PFSK-1 (cell line): ENCODE measurements at regions not wholly inside any gene's neighbourhood (a gene's known extent, or its start where the extent isn't known, plus 50 kb on each side); places are given as distances from the start of the nearest gene placed in this dataset.

ENCODE experiments used
- FOXP2 ChIP-seq: optimal IDR thresholded peaks from 2 replicates; pipeline ENCODE3; 2011; ENCODE audit warnings: borderline replicate concordance, control low read depth, inconsistent platforms; ENCODE audit not compliant: insufficient read depth; ENCODE audit errors: extremely low read length, extremely low read depth
- POLR2AphosphoS5 ChIP-seq: IDR thresholded peaks from 2 replicates; pipeline ENCODE4 v1.6.1; 2012; ENCODE audit warnings: low read depth, mild to moderate bottlenecking, control low read depth, low read length, moderate library complexity
- SIN3A ChIP-seq: IDR thresholded peaks from 2 replicates; pipeline ENCODE4 v1.6.1; 2012; ENCODE audit warnings: mild to moderate bottlenecking, low read length, moderate library complexity, borderline replicate concordance; ENCODE audit not compliant: insufficient read depth
- TAF1 ChIP-seq: IDR thresholded peaks from 2 replicates; pipeline ENCODE4 v1.6.1; 2012; ENCODE audit warnings: low read length, control low read depth, borderline replicate concordance; ENCODE audit not compliant: insufficient read depth
- TF ChIP-seq, protein P1 (sequence below), 2 experiments: IDR thresholded peaks; 2 replicates each; pipeline versions ENCODE4 v1.6.1 to v1.8.0; 2011 to 2012; ENCODE audit warnings: low read depth in 2 of 2, low read length in 2 of 2, control low read depth in 1 of 2, inconsistent platforms in 1 of 2, mild to moderate bottlenecking in 1 of 2, moderate library complexity in 1 of 2; ENCODE audit not compliant: insufficient read depth in 1 of 2

DNA sequence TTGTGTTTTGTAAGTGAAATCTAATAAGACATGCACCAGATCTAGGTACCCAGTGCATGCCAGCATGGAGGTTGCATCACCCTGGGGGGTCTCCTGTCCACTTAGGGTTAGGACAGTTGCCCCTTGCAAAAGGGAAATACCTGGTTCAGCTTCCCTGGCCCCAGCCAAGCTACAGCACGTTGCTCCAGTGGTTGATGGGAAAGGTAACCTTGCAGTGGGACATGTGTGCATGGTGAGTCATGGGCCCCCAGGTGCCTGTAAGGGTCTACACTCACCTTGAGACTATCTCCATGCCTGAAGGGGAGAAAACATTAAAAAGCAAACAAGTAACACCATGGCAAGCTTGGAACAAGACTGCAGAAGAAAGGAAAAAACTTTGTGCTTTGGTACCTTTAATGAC is 143.9 kb downstream of the LSM5 start:
- no peak for TF ChIP-seq POLR2AphosphoS5
- TF ChIP-seq TAF1 = no peak
- TF ChIP-seq, protein P1, sequence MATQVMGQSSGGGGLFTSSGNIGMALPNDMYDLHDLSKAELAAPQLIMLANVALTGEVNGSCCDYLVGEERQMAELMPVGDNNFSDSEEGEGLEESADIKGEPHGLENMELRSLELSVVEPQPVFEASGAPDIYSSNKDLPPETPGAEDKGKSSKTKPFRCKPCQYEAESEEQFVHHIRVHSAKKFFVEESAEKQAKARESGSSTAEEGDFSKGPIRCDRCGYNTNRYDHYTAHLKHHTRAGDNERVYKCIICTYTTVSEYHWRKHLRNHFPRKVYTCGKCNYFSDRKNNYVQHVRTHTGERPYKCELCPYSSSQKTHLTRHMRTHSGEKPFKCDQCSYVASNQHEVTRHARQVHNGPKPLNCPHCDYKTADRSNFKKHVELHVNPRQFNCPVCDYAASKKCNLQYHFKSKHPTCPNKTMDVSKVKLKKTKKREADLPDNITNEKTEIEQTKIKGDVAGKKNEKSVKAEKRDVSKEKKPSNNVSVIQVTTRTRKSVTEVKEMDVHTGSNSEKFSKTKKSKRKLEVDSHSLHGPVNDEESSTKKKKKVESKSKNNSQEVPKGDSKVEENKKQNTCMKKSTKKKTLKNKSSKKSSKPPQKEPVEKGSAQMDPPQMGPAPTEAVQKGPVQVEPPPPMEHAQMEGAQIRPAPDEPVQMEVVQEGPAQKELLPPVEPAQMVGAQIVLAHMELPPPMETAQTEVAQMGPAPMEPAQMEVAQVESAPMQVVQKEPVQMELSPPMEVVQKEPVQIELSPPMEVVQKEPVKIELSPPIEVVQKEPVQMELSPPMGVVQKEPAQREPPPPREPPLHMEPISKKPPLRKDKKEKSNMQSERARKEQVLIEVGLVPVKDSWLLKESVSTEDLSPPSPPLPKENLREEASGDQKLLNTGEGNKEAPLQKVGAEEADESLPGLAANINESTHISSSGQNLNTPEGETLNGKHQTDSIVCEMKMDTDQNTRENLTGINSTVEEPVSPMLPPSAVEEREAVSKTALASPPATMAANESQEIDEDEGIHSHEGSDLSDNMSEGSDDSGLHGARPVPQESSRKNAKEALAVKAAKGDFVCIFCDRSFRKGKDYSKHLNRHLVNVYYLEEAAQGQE (IDR thresholded peaks at IDR 0.05; ENCODE audit: insufficient read depth in 1 of 2, low read depth in 2 of 2, low read length in 2 of 2) = no peak
- no peak for TF ChIP-seq SIN3A
- TF ChIP-seq FOXP2 = no peak
